ENCODE measurements at regions not wholly inside any gene's neighbourhood (a gene's known extent, or its start where the extent isn't known, plus 50 kb on each side); places are given as distances from the start of the nearest gene placed in this dataset.

- Histone ChIP-seq H4K20me1 (ENCODE audit: insufficient read depth, low read length, poor library complexity, severe bottlenecking) (no peaks in the 10 kb centered on the region), H3K4me1 (ENCODE audit: insufficient read depth, low read length, poor library complexity, severe bottlenecking) (no peaks in the 10 kb centered on the region), H3K4me2 (ENCODE audit: low read depth, low read length, poor library complexity, severe bottlenecking) (no peak overlapping the region), H3F3A (ENCODE audit: low read depth) (no peaks in the 10 kb centered on the region), H3K9me2 (replicated peaks; ENCODE audit: low read depth, low read length) (no peaks in the 10 kb centered on the region), H3K79me2 (ENCODE audit: insufficient read depth, low read length) (no peaks in the 10 kb centered on the region), H3K4me3 (ENCODE audit: low read length, poor library complexity, severe bottlenecking) (no peak overlapping the region), H3K27me3 (ENCODE audit: insufficient read depth, low read length, poor library complexity, severe bottlenecking) (no peaks in the 10 kb centered on the region), H3K9me3 (ENCODE audit: insufficient read depth, low read depth, low read length) (peaks cover 10% of the 10 kb centered on the region; the same call in 1 of the 2 replicates), H2AFZ (ENCODE audit: low read length) (no peak overlapping the region), H3K9ac (ENCODE audit: low read depth, low read length, poor library complexity, severe bottlenecking) (no peak overlapping the region), H3K36me3 (ENCODE audit: insufficient read depth, low read length) (no peaks in the 10 kb centered on the region)
- TF ChIP-seq EZH2phosphoT487 (IDR thresholded peaks at IDR 0.05; ENCODE audit: borderline replicate concordance) (no peak), CTCF (conservative IDR thresholded peaks at IDR 0.05; ENCODE audit: low read length) (no peak)
These were observed 119.7 kb downstream of the WDR11 start for GRCh38 chr10:120970595-120971529.

- TF ChIP-seq EZH2phosphoT487 (IDR thresholded peaks at IDR 0.05; ENCODE audit: borderline replicate concordance) = no peak
- TF ChIP-seq CTCF (conservative IDR thresholded peaks at IDR 0.05; ENCODE audit: low read length) = no peak
These were observed 120.5 kb downstream of the WDR11 start for GRCh38 chr10:120971671-120972070.

GRCh38 chr10:120972259-120972658 is 121.1 kb downstream of the WDR11 start:
- no peaks in the 10 kb centered on the region for H3K79me2 ChIP-seq (ENCODE audit: insufficient read depth, low read length)
- H3K4me1 ChIP-seq (ENCODE audit: insufficient read depth, low read length, poor library complexity, severe bottlenecking) = no peaks in the 10 kb centered on the region

More at GRCh38 chr10:120971671-120972070, 120.5 kb downstream of the WDR11 start:
- H3K79me2 ChIP-seq (ENCODE audit: insufficient read depth, low read length) = no peaks in the 10 kb centered on the region
- peaks cover 10% of the 10 kb centered on the region; the same call in 1 of the 2 replicates for H3K9me3 ChIP-seq (ENCODE audit: insufficient read depth, low read depth, low read length)
- H3K9ac ChIP-seq (ENCODE audit: low read depth, low read length, poor library complexity, severe bottlenecking) = no peak overlapping the region
- no peak overlapping the region for H3K4me2 ChIP-seq (ENCODE audit: low read depth, low read length, poor library complexity, severe bottlenecking)
- no peak overlapping the region for H3K4me3 ChIP-seq (ENCODE audit: low read length, poor library complexity, severe bottlenecking)
- no peaks in the 10 kb centered on the region for H3K4me1 ChIP-seq (ENCODE audit: insufficient read depth, low read length, poor library complexity, severe bottlenecking)
- H2AFZ ChIP-seq (ENCODE audit: low read length) = no peak overlapping the region
- no peaks in the 10 kb centered on the region for H4K20me1 ChIP-seq (ENCODE audit: insufficient read depth, low read length, poor library complexity, severe bottlenecking)
- no peaks in the 10 kb centered on the region for H3F3A ChIP-seq (ENCODE audit: low read depth)
- H3K36me3 ChIP-seq (ENCODE audit: insufficient read depth, low read length) = no peaks in the 10 kb centered on the region
- H3K9me2 ChIP-seq (replicated peaks; ENCODE audit: low read depth, low read length) = no peaks in the 10 kb centered on the region
- H3K27me3 ChIP-seq (ENCODE audit: insufficient read depth, low read length, poor library complexity, severe bottlenecking) = no peaks in the 10 kb centered on the region

More at GRCh38 chr10:120972259-120972658, 121.1 kb downstream of the WDR11 start:
- H3K9me2 ChIP-seq (replicated peaks; ENCODE audit: low read depth, low read length) = no peaks in the 10 kb centered on the region
- no peak overlapping the region for H3K4me2 ChIP-seq (ENCODE audit: low read depth, low read length, poor library complexity, severe bottlenecking)
- H3K4me3 ChIP-seq (ENCODE audit: low read length, poor library complexity, severe bottlenecking) = no peak overlapping the region
- H3K36me3 ChIP-seq (ENCODE audit: insufficient read depth, low read length) = no peaks in the 10 kb centered on the region
- no peaks in the 10 kb centered on the region for H3F3A ChIP-seq (ENCODE audit: low read depth)
- TF ChIP-seq EZH2phosphoT487 (IDR thresholded peaks at IDR 0.05; ENCODE audit: borderline replicate concordance) (no peak), CTCF (conservative IDR thresholded peaks at IDR 0.05; ENCODE audit: low read length) (no peak)
- no peak overlapping the region for H3K9ac ChIP-seq (ENCODE audit: low read depth, low read length, poor library complexity, severe bottlenecking)
- H3K27me3 ChIP-seq (ENCODE audit: insufficient read depth, low read length, poor library complexity, severe bottlenecking) = no peaks in the 10 kb centered on the region
- no peak overlapping the region for H2AFZ ChIP-seq (ENCODE audit: low read length)
- no peaks in the 10 kb centered on the region for H4K20me1 ChIP-seq (ENCODE audit: insufficient read depth, low read length, poor library complexity, severe bottlenecking)
- H3K9me3 ChIP-seq (ENCODE audit: insufficient read depth, low read depth, low read length) = peaks cover 10% of the 10 kb centered on the region; the same call in 1 of the 2 replicates
